ENCODE measurements at regions not wholly inside any gene's neighbourhood (a gene's known extent, or its start where the extent isn't known, plus 50 kb on each side); places are given as distances from the start of the nearest gene placed in this dataset.

DNA sequence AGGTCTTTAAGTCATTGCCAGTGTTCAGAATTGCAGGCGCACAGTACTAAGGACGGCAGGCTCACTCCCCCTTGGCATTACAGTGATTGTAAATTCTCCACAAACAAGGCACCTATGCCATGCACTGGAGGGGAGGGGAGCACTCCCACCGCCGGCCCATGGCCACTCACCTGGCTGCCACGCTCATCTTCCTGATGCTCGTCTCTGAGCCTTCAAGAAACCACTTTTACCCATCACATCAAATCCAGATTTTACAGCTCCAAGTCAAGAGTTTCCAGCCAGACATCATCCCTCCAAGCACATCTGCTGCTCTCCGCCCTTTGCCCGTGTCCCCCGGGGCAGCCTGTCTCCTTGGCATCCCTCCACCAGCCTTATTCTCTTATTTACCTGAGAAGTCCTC lies 350.2 kb upstream of the SHH start:
- no peak for TF ChIP-seq CTCF (conservative IDR thresholded peaks at IDR 0.05; ENCODE audit: low read depth in 2 of 2)
- no peak for TF ChIP-seq REST (IDR thresholded peaks at IDR 0.05; ENCODE audit: unreplicated experiment)
- no peak for TF ChIP-seq CREB1 (CRISPR knock-in tag; IDR thresholded peaks at IDR 0.05; ENCODE audit: low read depth)
- TF ChIP-seq POLR2AphosphoS5 (IDR thresholded peaks at IDR 0.05; ENCODE audit: low read depth): no peak
- TF ChIP-seq EZH2 (IDR thresholded peaks at IDR 0.05; ENCODE audit: low read depth, unreplicated experiment): no peak
- TF ChIP-seq EZH2phosphoT487 (IDR thresholded peaks at IDR 0.05; ENCODE audit: unreplicated experiment): no peak
- TF ChIP-seq, protein P1, sequence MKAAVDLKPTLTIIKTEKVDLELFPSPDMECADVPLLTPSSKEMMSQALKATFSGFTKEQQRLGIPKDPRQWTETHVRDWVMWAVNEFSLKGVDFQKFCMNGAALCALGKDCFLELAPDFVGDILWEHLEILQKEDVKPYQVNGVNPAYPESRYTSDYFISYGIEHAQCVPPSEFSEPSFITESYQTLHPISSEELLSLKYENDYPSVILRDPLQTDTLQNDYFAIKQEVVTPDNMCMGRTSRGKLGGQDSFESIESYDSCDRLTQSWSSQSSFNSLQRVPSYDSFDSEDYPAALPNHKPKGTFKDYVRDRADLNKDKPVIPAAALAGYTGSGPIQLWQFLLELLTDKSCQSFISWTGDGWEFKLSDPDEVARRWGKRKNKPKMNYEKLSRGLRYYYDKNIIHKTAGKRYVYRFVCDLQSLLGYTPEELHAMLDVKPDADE (IDR thresholded peaks at IDR 0.05): no peak
- TF ChIP-seq NANOG (IDR thresholded peaks at IDR 0.05; ENCODE audit: borderline replicate concordance): no peak
- no peak for TF ChIP-seq JUNB (IDR thresholded peaks at IDR 0.05; ENCODE audit: unreplicated experiment)

Measured in GM23338 (cell line).